ENCODE measurements at regions not wholly inside any gene's neighbourhood (a gene's known extent, or its start where the extent isn't known, plus 50 kb on each side); places are given as distances from the start of the nearest gene placed in this dataset.

DNA sequence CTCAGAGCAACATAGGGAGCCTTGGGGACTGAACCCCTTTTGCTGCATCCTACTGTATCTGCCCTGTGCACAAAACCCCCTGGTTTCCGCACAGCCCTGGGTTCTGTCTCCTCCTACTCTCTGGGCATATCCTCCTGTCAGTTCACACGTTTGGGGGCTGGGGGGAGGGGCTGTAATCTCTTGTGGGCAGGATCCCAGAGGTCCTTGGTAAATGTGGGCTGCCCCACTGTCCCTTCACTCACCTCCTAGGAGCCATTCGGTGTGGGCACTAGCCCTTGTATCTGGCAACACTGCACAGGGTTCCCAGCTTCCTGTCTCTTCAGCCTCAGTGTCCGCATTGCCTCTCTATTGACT is 271.8 kb upstream of the DMAC1 start:
- ATAC-seq (ENCODE audit: low read depth) (no peak), DNase-seq (no peak)
- H3K4me1 Mint-ChIP-seq: no peaks in the 10 kb centered on the region
- intact Hi-C loops (cut with micrococcal nuclease): no loop called here
- no peaks in the 10 kb centered on the region for H3K9me3 Mint-ChIP-seq
- no peak overlapping the region for H3K4me3 Mint-ChIP-seq
- H3K27me3 Mint-ChIP-seq: no peaks in the 10 kb centered on the region
- H3K27ac Mint-ChIP-seq: no peak overlapping the region
- TF ChIP-seq, protein P1, sequence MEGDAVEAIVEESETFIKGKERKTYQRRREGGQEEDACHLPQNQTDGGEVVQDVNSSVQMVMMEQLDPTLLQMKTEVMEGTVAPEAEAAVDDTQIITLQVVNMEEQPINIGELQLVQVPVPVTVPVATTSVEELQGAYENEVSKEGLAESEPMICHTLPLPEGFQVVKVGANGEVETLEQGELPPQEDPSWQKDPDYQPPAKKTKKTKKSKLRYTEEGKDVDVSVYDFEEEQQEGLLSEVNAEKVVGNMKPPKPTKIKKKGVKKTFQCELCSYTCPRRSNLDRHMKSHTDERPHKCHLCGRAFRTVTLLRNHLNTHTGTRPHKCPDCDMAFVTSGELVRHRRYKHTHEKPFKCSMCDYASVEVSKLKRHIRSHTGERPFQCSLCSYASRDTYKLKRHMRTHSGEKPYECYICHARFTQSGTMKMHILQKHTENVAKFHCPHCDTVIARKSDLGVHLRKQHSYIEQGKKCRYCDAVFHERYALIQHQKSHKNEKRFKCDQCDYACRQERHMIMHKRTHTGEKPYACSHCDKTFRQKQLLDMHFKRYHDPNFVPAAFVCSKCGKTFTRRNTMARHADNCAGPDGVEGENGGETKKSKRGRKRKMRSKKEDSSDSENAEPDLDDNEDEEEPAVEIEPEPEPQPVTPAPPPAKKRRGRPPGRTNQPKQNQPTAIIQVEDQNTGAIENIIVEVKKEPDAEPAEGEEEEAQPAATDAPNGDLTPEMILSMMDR (IDR thresholded peaks at IDR 0.05): no peak
- ChIA-PET POLR2A (no interaction called here), CTCF (no interaction called here)
- H3K36me3 Mint-ChIP-seq (ENCODE audit: low read depth): no peaks in the 10 kb centered on the region

- ChIA-PET POLR2A (no interaction called here), CTCF (no interaction called here)
- no peaks in the 10 kb centered on the region for H3K4me1 Mint-ChIP-seq
- no peaks in the 10 kb centered on the region for H3K27me3 Mint-ChIP-seq
- H3K9me3 Mint-ChIP-seq: no peaks in the 10 kb centered on the region
- H3K27ac Mint-ChIP-seq: no peak overlapping the region
- no peak overlapping the region for H3K4me3 Mint-ChIP-seq
- DNase-seq (no peak), ATAC-seq (ENCODE audit: low read depth) (no peak)
- no peaks in the 10 kb centered on the region for H3K36me3 Mint-ChIP-seq (ENCODE audit: low read depth)
- intact Hi-C loops (cut with micrococcal nuclease): no loop called here
- TF ChIP-seq, protein P1 (IDR thresholded peaks at IDR 0.05): no peak
These were observed 271.3 kb upstream of the DMAC1 start for GRCh38 chr9:8070779-8071444.

DNA sequence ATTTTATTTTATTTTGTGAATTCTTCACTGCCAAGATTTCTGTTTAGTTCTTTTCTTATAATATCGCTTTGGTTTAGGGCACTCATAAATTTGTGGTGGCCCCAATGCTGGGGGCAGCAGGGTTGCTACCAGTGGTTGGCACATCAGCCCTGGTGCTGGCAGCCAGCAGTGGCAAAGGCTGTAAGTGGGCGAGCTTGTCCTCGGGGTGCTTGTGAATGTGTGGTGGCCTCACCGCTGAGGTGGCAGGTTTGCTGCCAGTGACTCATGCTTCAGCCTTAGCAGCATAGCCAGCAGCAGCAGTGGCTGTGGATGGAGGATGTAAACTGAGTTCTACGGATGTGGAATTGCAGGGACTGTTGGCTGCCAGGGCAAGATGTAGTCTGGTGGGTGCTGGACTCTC is 262.9 kb upstream of the DMAC1 start:
- CTCF ChIA-PET: no interaction called here
- TF ChIP-seq, protein P1 (IDR thresholded peaks at IDR 0.05): no peak
- Mint-ChIP-seq H3K27me3 (no peaks in the 10 kb centered on the region), H3K9me3 (peaks cover 15% of the 10 kb centered on the region), H3K4me1 (peaks cover 2% of the 10 kb centered on the region), H3K27ac (no peak overlapping the region), H3K36me3 (ENCODE audit: low read depth) (no peaks in the 10 kb centered on the region), H3K4me3 (no peak overlapping the region)
- ATAC-seq (ENCODE audit: low read depth) (no peak), DNase-seq (no peak)
- POLR2A ChIA-PET: no interaction called here
- intact Hi-C loops (cut with micrococcal nuclease): no loop called here

DNA sequence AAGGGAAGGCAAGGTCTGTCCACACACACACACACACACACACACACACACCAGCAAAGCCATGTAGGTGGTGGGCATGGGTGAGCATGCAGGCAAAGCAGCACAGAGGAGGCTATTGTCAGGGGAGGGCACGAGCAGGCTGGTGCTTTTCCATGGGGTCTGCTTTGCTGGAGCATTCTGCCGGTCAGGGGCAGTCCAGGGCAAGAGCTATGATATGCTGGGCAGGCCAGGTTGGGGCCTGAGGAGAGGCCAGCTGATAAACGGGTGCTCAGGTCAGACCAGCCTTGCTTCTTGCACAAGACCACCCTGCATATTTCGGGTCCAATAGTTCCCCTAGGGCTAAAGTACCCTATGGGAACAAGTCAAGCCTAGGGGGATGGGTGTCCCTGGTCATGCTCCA is 253.9 kb upstream of the DMAC1 start:
- intact Hi-C loops (cut with micrococcal nuclease): no loop called here
- no peaks in the 10 kb centered on the region for H3K27me3 Mint-ChIP-seq

GRCh38 chr9:8052991-8053390 is 253.4 kb upstream of the DMAC1 start:
- H3K4me1 Mint-ChIP-seq: peaks cover 1% of the 10 kb centered on the region
- ChIA-PET POLR2A (no interaction called here), CTCF (no interaction called here)
- no peak overlapping the region for H3K4me3 Mint-ChIP-seq
- peaks cover 21% of the 10 kb centered on the region for H3K9me3 Mint-ChIP-seq
- intact Hi-C loops (cut with micrococcal nuclease): no loop called here
- TF ChIP-seq, protein P1 (IDR thresholded peaks at IDR 0.05): no peak
- H3K27ac Mint-ChIP-seq: no peak overlapping the region
- ATAC-seq (ENCODE audit: low read depth) (no peak), DNase-seq (no peak)
- H3K36me3 Mint-ChIP-seq (ENCODE audit: low read depth): no peaks in the 10 kb centered on the region
- no peaks in the 10 kb centered on the region for H3K27me3 Mint-ChIP-seq

More for the DNA sequence above, 253.9 kb upstream of the DMAC1 start:
- DNase-seq: no peak
- ATAC-seq (ENCODE audit: low read depth): no peak
- H3K4me3 Mint-ChIP-seq: no peak overlapping the region
- ChIA-PET CTCF (no interaction called here), POLR2A (no interaction called here)
- H3K36me3 Mint-ChIP-seq (ENCODE audit: low read depth): no peaks in the 10 kb centered on the region
- H3K9me3 Mint-ChIP-seq: peaks cover 18% of the 10 kb centered on the region
- TF ChIP-seq, protein P1 (IDR thresholded peaks at IDR 0.05): no peak
- H3K27ac Mint-ChIP-seq: no peak overlapping the region
- H3K4me1 Mint-ChIP-seq: peaks cover 2% of the 10 kb centered on the region
